Hematopoietic multipotent progenitor cell treated with erythropoietin and hydrocortisone succinate and interleukin-3 and kit ligand, for 8 days (in vitro differentiated cells): ENCODE measurements at regions not wholly inside any gene's neighbourhood (a gene's known extent, or its start where the extent isn't known, plus 50 kb on each side); places are given as distances from the start of the nearest gene placed in this dataset.
"Not testable (repeated sequence)": the region's sequence is repeated elsewhere in the genome, so short reads cannot be mapped to it uniquely, and the experiment has no call there.

ENCODE experiments used
- DNase-seq: peaks from one replicate; pipeline ENCODE4 v3.0.0-alpha.2; 2015

DNA sequence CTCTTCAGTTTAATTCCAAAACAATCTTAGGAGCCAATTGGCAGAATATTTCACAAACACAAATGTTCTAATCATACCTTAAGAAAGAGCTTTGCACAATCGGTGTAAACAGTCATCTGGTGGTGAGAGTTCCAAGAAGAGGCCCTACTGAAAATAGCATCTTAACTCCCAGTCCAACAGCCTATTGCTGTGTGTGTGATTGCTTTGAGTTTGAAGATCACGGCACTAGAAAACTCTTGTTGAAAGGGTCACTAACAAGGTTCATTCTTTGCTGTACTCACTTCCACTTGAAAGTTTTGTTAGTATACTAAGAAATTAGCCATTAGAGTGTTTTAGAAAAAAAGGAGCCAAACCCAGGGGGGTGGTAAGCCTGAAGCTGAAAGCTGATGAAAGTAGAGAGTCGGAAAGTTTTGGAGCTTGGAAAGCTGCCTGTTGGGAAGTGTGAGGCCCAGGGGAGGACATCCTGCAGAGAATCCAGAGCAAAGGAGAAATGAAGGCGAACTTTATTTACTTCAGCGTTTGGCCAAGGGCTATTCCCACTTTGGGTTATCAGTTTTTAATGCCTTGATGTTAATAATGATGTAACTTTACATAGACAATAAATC lies 180.3 kb upstream of the GHR start:
- DNase-seq, result no peak

DNA sequence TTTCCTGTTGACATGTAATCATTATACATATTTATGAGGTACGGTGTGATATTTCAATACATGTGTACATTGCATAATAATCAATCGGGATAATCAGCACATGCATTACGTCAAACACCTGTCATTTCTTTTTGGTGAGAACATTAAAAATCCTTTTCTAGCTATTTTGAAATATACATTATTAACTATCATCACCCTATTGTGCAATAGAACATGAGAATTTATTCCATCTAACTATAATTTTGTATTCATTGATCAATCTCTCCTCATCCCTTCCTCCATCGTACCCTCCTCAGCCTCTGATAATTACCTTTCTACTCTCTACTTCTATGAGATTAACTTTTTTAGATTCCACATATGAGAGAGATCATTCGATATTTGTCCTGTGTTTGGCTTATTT lies 170.9 kb upstream of the GHR start:
- DNase-seq, result no peak

DNA sequence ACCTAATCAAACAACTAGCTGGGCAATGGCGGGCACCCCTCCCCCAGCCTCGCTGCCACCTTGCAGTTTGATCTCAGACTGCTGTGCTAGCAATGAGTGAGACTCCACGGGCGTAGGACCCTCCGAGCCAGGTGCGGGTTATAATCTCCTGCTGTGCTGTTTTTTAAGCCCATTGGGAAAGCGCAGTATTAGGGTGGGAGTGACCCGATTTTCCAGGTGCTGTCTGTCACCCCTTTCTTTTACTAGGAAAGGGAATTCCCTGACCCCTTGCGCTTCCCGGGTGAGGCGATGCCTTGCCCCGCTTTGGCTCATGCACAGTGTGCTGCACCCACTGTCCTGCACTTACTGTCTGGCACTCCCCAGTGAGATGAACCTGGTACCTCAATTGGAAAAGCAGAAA lies 163.3 kb upstream of the GHR start:
- DNase-seq, result not testable (repeated sequence)

DNA sequence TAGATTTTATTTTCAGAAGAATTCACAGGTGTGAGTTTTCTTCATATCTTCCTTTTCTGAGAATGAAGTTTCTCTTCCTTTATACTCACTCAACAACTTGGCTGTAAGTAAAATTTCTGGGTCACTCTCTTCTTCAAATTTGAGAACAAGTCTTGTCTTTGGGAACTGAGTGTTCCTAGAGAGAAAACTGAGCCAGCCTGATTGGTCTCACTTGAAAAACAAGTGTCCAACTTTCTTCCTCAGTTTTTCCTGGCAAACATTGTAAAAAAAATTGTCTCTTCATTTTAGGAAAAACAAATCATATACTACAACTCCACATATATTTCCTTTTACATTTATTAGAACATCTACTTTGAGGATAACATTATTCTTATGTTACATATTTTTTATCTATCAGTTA lies 156.1 kb upstream of the GHR start:
- no peak for DNase-seq

DNA sequence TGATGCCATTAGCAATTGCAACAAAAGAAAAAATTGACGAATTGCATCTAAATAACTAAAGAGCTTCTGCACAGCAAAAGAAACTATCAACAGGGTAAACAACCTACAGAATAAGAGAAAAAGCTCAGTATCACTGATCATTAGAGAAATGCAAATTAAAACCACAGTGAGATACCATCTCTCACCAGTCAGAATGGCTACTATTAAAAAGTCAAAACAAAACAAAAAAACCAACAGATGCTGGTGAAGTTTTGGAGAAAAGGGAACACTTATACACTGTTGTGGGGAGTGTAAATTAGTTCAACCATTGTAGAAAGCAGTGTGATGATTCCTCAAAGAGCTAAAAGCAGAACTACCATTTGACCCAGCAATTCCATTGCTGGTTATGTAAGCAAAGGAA lies 155.1 kb upstream of the GHR start:
- DNase-seq, result not testable (repeated sequence)

DNA sequence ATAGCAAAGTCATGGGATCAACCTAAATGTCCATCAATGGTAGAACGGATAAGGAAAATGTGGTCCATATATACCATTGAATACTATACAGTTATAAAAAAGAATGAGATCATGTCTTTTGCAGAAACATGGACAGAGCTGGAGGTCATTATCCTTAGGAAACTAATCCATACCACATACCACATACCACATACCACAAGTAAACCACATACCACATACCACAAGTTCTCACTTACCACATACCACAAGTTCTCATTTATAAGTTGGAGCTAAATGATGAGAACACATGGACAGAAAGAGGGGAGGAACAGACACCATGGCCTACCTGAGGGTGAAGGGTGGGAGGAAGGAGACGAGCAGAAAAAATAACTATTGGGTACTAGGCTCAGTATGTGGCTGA lies 154.6 kb upstream of the GHR start:
- no peak for DNase-seq

DNA sequence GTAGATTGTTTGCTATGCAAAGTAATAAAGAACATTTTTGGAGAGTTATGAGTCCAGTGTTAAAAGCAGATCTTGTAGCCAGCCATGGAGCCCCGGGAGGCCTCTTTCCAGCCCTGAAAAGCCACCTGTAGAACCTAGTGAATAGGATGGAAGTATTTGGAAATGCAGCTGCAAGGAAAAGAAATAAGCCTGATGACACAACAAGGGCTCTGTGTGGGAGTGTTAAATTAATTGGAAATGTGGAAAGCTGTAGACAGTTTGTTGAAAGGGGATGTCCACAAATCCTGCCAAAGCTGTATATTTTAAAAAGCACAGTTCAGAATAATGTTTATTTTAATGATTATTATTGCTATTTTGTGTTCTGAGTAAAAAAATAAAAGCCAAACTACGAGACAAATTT lies 152.5 kb upstream of the GHR start:
- DNase-seq, result no peak

DNA sequence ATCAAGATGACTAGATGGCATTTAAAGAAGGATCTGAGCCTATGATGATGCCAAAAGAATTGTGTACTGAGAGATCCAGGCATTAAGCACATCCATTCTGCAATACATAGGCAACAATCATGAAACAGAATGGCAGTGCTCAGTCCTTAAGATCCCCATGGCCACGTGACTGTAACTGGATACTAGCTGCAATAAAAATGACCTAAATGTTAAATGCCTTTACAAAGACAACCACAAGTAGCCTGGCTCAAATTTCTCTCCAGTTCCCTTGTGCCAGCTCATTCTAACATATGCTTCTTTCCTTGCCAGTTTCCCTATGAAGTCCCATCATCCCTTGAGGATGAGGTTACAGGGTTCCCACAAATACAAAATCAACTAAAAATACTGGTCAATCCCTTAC lies 148.3 kb upstream of the GHR start:
- no peak for DNase-seq

DNA sequence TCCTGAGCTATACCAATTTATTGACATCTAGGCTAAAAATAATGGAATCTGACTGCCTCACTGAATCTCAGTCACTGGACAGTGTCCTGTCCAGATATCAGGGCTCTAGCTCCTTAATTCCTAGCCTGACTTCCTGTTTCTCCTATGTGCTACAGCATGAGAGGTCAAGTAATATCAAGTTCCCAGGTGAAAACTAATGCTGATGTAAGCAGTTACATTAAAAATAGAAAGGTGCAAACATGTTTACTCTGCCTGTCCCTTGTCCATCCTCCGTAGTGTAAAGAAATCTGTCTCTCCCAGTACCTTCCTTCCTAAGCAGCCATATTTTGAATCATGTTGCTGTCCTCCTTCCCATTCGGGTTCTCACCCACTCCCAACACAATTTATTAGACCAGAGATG lies 145.9 kb upstream of the GHR start:
- no peak for DNase-seq

DNA sequence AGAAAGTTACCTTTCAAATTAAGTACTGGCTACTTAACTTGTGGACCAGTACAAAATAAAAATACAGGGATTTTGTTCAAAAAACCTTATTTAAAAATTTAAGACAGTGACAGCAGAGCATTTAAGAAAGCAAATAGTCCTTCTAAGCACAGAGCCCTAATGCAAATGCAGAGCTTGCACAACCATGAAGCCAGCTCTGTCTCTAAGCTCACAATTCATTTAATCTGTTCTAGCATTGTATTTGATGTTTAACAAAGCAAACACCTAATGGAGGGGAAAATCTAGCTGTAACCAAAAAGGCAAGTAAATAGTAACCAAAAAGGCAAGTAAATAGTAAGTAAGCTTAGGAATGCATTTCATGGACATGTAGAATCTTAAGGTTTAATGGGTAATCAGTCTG lies 138.7 kb upstream of the GHR start:
- DNase-seq, result no peak

DNA sequence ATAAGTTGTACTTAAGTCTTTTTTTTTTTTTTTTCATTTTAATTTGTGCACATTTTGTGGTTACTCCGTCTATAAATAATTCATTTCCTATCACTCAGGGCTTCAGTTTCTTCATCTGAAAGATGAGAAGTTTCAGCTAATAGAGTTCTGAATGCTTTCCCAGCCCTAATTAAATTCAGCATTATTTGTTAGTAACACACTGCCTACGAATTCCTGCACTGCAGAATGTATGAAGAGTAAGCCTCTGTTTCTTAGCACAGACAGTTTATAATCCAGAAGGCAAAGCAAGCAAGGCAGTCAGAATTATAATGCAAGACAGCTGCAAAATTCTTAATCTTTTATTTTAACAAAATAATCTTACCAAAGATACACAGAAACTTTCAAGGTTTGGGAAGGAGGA lies 138.0 kb upstream of the GHR start:
- no peak for DNase-seq

DNA sequence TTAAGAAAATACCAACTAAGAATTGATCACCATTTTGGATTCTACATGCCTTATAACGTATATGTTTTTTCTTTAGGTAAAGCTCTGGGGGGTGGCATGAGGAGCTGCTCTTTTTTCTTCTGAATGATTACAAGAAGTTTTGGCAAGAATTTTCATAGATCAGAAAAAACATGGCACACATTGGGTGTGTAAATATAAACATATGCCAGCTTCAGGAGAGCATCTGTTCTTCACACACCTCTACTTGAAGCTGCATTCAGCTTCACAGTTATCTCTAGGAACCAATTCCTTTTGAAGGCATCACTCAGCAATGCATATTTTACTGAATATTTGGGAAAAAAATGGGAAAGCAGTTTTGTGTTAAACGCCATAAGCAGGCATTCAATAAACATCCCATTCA lies 122.7 kb upstream of the GHR start:
- no peak for DNase-seq

DNA sequence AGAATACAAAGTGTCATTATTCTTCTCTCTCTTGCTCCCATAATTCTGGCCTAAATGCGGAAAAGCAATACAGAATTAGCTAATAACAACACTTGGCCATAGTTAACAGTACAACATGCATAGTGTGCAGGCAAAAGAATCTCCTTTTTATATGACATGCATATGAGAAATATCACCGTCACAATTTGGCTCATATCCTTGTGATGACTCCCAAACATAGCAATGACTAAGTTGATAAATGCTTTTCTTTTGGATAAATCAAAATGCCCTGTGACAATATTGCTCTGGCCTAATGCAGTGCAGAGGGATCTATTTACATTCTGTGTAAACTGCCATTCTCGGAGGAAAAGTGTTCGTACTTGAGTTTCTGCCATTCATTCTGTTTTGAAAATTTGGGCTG lies 121.9 kb upstream of the GHR start:
- DNase-seq, result no peak

DNA sequence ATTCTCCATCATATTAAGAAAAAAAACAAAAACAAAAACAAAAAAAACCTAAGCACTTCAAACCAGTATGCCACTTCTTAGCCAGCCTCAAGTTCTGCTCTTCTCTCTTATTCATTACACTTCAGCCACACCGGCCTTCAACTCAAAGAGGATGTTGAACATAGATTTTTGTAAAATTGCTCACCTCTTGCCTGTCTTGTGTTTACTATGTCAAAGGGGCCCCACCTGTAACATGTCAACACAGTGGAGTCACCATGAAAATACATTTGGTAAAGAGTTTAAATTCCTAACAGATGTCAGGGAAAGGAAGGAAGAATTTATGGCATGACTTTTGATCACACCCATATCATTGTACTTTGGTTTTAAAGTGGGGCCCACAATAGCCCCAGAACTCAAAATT lies 121.1 kb upstream of the GHR start:
- no peak for DNase-seq

DNA sequence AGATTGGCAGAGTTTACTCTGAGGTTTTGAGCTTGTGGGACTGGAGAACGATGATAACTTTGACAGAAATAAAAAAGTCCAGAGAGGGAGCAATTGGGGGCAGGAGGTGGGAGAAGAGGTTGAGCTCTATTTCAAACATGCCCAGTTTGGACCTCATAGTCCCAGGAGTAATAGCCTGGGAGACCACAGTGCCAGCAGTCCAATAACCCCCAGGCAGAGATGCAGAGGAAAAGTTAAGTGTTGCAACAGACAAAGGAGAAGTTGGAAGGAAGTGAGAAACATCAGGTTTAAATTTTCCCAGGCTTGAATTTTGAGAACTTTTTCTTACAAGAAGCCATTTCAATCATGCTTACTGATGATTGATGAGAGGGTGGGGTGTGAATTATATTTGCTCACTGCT lies 117.0 kb upstream of the GHR start:
- no peak for DNase-seq

DNA sequence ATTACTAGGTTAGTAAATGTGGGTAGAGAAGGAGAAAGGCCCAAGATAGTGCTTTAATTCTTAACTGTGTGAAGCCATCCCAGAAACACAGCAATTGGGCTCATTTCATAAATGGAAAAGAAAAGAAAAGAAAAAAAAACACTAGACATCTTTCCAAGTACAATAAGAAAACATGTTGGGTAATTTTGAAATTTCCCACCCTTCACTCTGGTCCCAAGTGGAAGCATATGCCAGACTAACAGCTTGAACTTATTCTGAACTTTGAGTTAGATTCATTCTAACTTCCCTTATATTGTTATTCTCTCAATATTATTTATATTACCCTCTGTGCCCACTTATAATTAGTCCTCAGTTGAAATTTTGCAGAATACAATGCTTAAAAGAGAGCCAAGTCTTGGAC lies 113.4 kb upstream of the GHR start:
- no peak for DNase-seq

DNA sequence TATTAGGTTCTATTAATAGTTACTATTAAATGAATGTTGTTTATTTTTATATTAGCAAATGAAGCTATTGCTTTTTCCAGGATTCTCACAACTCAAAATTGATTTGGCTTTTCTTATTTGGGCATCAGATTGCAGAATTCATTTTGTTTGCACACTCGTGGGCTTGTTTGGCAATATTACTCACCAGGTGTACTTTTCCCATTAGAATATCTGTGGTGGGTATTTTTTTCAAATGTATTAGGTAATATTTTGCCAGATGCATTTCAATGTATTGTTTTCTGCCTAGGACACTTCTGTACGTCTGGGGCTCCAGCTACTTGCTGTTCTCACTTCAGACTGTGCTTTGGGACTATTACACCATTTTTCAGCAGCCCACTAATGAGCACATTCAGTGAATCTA lies 108.0 kb upstream of the GHR start:
- DNase-seq, result no peak

DNA sequence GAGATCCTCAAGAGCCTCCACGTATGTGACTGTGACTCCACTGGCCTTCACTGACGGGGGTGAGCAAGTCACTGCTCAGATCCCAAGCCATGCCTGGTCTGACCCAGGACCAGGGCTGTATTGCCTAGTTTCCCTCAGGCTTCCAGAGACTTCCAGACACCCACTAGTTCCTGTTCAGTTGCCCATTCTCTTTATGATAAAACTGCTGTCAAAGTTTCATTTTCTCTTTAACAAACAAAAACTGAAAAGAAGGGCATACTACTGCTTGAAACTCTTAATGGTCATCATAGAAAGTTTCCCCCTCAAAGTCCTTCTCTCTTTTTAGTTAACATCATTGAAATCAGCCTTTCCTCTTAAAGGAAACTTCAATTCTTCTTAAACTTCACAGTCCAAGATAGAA lies 105.7 kb upstream of the GHR start:
- no peak for DNase-seq

DNA sequence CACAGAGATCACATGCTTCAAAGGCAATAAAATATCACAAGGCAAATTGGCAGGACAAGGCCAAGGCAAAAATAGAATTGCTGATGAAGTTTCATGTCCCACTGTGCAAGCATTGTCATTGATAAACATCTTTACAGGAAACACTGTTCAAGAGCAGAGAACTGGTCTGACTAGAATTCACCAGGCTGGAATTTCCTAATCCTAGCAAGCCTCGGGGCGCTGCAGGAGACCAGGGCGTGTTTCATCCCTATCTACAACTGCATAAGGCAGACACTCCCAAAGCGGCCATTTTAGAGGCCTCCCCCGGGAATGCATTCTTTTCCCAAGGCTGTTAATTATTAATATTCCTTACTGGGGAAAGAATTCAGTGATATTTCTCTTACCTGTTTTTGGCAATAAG lies 103.7 kb upstream of the GHR start:
- DNase-seq, result not testable (repeated sequence)

DNA sequence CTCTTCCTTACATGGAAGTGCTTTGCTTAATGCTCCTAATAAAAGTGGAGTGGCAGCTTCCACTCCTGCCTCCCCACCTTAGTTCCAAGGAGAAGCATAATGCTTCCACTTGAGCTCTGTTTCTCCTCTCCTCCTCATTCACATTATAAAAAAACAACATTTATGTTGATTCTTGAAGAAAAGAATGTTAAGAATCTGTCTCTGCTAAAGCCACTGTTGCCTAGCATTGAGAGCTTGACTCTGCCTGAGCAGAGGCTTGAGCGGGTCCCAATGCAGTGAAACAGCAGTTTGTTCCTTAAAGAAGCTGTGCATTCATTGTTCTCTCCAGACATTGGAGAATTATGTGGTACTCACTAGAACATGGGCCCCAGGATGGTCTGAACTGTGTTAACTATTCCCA lies 101.5 kb upstream of the GHR start:
- no peak for DNase-seq

DNA sequence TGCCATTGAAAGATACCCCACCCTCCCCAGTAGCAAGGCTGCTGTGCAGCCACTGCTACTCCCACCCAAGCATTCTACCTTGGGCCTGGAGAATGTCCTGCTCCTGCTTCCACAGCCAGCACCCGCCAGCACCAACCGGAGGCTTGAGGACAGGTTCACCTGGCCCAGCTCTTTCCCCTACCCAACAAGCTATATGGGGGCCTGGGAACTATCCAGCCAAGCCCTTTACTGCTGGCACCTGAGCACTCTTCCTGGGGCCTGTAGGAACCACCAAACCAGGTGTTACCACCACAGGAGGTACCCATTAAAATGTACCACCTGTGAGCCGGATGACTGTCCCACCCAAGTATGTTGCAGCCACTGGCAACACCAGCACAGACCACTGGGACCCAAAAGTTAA lies 86.1 kb upstream of the GHR start:
- no peak for DNase-seq

DNA sequence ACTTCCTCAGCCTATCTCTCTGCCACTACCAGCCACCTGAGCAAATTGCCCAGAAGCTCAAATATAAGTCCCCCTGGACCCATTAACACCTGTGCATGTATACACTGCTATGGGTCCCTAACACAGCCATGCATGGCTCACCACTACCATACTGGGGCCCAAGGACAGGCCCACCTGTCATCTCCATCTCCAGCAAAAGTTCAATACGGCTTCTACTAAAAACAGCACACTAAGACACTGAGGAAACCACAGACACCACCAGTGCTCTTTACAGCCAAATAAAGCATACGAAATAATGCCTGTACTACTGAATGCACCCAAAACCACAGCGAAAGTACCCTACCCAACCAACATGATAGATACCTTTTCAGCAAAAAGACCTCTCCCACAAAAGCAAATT lies 85.6 kb upstream of the GHR start:
- no peak for DNase-seq

DNA sequence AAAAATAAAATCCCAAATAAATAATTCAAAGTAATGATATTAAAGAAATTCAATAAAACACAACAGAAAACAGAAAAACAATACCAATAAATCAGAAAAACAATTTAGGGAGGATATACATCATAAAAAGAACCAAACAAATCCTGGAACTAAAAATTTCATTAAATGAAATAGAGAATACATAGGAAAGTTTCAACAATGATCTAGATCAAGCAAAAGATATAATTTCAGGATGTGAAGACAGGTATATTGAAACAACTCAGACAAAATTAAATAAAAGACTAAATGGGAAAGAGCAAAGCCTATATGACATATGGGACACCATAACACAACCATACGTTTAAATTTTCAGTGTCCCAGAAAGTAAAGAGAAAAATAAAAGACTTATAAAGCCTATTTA lies 85.1 kb upstream of the GHR start:
- DNase-seq, result no peak

DNA sequence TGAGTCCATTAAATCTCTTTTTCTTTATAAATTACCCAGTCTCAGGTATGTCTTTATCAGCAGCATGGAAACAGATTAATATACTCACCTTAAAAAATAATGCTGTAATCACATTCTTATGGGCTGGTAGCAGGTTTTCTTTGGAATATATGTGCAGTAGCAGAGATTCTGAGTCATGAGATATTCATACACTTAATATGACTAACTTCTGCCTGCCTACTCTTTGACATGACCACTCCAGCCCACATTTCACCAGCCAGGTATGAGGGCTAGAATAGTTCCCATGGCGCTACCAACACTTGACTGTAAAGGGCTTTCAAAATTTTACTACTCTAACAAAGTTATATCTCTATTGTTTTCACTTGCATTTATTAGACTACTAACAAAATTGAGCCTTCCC lies 74.1 kb upstream of the GHR start:
- DNase-seq, result no peak

DNA sequence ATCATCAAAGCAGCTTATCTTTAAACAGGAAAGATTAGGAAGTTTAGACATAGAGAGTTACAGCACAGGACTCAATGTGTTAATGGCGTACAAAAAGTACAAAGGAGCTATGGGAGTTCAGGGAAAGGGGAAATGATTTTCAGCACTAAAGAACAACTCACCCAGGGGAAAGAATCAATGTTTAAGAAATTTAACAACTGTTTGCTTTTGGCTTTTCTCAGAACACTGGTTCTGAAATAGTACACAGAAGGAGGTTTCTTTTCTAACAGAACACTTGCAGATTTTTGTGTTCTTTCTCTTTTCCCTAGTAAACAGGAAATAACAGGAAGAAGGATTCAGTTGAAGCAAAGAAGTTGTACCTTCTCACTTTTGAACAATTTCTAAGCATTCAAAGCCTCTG lies 71.3 kb upstream of the GHR start:
- DNase-seq, result no peak

DNA sequence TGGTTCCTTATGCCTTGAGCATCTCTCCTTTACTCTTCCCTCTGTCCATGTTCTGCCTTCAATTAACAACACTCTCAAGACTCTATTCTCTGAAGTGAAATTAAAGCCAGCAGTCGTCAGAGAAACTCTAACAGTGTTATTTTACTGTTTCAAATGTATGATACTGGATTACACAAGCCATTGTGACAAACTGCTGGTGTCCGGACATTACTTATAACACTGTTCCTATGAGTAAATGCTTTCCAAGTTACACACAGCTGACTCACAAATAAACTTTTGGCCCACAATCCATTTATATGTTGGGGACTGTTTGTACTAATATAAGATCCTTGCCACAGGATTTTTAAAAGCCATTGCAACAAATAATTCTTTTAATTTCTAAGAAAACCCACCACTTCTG lies 63.2 kb upstream of the GHR start:
- no peak for DNase-seq
